DMS 273 treated with DMSO at 0.1 percent for 48 hours (cell line): ENCODE measurements at regions not wholly inside any gene's neighbourhood (a gene's known extent, or its start where the extent isn't known, plus 50 kb on each side); places are given as distances from the start of the nearest gene placed in this dataset.
A peak's percentile ranks its signal among the peaks of the same experiment; 100 is the strongest.
"Not testable (repeated sequence)": the region's sequence is repeated elsewhere in the genome, so short reads cannot be mapped to it uniquely, and the experiment has no call there.

Experiments used
- DNase-seq: peaks from one replicate; lab custom pipeline; 2025; lab: John Stamatoyannopoulos, UW

- no peak for DNase-seq
Measured at GRCh38 chr3:152621967-152622810, 212.7 kb upstream of the P2RY1 start.

- no peak for DNase-seq
Measured at GRCh38 chr3:152622811-152623167, 212.1 kb upstream of the P2RY1 start.

GRCh38 chr3:152623286-152623911, 211.5 kb upstream of the P2RY1 start:
- no peak for DNase-seq

GRCh38 chr3:152626226-152626625, 208.7 kb upstream of the P2RY1 start:
- DNase-seq, result no peak

- no peak for DNase-seq
Measured at GRCh38 chr3:152628496-152628895, 206.4 kb upstream of the P2RY1 start.

- DNase-seq, result no peak
Measured at GRCh38 chr3:152629363-152630122, 205.4 kb upstream of the P2RY1 start.

- no peak for DNase-seq
Measured at GRCh38 chr3:152635389-152635788, 199.5 kb upstream of the P2RY1 start.

- no peak for DNase-seq
Measured at GRCh38 chr3:152636651-152637050, 198.3 kb upstream of the P2RY1 start.

- no peak for DNase-seq
Measured at GRCh38 chr3:152638214-152638613, 196.7 kb upstream of the P2RY1 start.

GRCh38 chr3:152638707-152639450, 196.1 kb upstream of the P2RY1 start:
- peak; percentile 5 for DNase-seq

- no peak for DNase-seq
Measured at GRCh38 chr3:152641198-152641597, 193.7 kb upstream of the P2RY1 start.

GRCh38 chr3:152642658-152643057, 192.3 kb upstream of the P2RY1 start:
- DNase-seq, result no peak

- no peak for DNase-seq
Measured at GRCh38 chr3:152644478-152644877, 190.5 kb upstream of the P2RY1 start.

- no peak for DNase-seq
Measured at GRCh38 chr3:152646004-152646403, 188.9 kb upstream of the P2RY1 start.

GRCh38 chr3:152650177-152650576, 184.8 kb upstream of the P2RY1 start:
- no peak for DNase-seq

GRCh38 chr3:152650923-152651322, 184.0 kb upstream of the P2RY1 start:
- DNase-seq, result not testable (repeated sequence)

GRCh38 chr3:152656214-152656971, 178.5 kb upstream of the P2RY1 start:
- no peak for DNase-seq

GRCh38 chr3:152656972-152657355, 178.0 kb upstream of the P2RY1 start:
- no peak for DNase-seq

- no peak for DNase-seq
Measured at GRCh38 chr3:152658977-152659720, 175.8 kb upstream of the P2RY1 start.

GRCh38 chr3:152662157-152662556, 172.8 kb upstream of the P2RY1 start:
- no peak for DNase-seq

GRCh38 chr3:152664766-152665165, 170.2 kb upstream of the P2RY1 start:
- no peak for DNase-seq
